ENCODE measurements at regions not wholly inside any gene's neighbourhood (a gene's known extent, or its start where the extent isn't known, plus 50 kb on each side); places are given as distances from the start of the nearest gene placed in this dataset.
A peak's percentile ranks its signal among the peaks of the same experiment; 100 is the strongest.

GRCh38 chr19:28521614-28522544 lies 691.1 kb downstream of the UQCRFS1 start:
- no peak for DNase-seq

GRCh38 chr19:28520998-28521568 lies 691.9 kb downstream of the UQCRFS1 start:
- no peak for DNase-seq

DNA sequence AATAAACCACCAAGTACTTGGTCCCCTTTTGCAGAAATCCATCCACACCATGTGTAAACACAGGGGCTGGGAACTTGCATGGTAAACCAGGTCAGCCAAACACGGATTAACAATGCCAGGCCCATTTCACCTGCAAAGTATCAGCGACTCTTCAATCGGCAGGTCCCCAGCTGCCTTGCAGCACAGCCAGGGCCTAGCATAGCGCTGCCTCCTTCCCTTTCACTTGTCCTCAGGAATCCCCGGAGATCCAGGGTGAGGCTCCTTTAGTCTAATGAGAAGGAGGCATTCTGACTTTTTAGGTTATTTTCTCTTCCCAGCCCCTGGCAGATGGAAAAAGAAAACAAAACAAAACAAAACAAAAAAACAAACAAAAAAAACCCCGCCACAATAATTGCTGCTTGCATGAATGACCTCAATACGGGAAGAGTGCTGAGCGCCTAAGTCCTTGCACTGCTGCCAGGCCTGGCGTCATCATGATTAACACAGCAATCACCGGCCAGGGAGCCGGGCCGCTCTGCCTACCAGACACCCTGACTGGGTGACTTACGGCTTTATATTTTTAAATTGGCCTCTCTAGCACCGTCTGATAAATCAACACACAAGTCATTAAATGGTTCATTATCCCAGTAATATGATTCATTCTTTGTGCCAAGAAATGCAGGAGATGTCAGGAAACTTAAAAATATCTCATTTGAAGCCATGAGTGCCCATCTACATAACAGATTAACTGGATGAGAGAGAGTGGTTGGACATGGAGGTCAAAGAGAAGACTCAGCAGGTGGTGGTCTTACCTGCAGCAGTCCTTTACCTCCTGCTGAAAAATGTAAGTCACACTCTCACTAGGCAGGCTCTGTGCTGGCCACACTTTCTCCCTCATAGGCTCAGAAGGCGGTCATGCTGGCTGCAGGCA lies 692.7 kb downstream of the UQCRFS1 start:
- peak; percentile 75 for DNase-seq

DNA sequence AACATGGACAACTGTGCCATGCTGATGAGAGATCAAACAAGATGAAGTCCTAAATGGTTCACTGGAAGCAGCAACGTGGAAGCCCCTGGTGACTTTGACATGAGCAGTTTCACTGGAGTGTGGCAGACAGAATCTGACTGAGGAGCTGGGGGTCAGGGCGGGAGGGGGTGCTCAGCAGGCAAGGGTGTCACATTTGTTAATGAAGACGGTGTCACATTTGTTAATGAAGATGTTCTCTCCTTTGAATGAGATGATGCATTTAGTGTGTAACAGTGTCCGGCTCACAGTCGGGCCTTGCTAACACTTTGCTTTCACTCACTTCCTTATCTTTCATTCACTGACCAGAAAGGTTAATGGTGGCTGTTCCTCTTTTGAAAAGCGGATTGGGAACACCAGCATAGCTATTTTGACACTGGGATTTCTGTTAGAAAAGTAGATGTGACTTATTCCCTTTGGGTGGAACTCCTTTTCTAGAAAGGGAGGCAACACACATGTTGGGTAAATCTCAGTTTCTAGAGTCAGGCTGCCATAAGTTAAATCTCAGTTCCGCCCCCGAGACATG lies 693.7 kb downstream of the UQCRFS1 start:
- no peak for DNase-seq

GRCh38 chr19:28516415-28516872 lies 696.5 kb downstream of the UQCRFS1 start:
- no peak for DNase-seq

GRCh38 chr19:28514166-28514565 lies 698.8 kb downstream of the UQCRFS1 start:
- DNase-seq, result no peak

- no peak for DNase-seq
These were observed 701.3 kb downstream of the UQCRFS1 start for GRCh38 chr19:28511655-28512054.

DNA sequence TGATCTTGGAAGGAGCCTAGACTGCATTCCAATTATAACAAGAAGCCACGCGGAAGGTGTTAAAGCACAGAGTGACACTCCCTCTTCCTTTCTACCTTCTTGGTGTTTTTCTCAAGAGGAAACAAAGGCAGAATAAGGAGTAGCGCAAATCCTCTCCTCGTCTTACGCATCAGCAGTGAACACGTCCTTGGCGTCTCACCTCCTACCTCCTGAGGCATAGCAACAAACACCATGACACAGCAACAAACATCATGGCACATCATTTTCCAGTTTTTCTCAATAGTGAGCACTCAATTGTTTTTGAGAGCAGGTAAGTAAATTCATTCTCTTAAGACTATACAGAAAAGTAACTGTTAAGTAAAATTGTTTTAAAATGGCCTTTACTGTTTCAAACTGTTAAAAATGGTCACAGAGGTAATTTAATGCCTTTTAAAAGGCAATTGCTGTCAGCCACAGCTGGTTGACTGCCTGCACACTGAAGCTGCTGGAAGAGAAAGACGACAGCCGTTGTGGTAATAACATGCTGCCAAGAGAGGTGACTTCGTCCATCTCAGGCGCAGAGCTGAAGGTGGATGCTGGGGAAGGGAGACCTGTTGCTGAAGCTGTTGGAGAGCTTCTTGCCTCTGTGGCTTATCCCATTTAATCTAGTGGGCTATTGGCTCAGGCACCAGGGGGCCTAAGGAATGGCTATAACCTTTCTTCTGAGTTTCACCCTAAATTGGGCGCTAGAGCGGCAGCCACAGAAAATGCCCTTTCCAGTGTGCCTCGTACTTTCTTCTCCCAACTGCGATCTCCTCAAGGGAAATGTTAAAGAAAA lies 703.7 kb downstream of the UQCRFS1 start:
- no peak for DNase-seq

DNA sequence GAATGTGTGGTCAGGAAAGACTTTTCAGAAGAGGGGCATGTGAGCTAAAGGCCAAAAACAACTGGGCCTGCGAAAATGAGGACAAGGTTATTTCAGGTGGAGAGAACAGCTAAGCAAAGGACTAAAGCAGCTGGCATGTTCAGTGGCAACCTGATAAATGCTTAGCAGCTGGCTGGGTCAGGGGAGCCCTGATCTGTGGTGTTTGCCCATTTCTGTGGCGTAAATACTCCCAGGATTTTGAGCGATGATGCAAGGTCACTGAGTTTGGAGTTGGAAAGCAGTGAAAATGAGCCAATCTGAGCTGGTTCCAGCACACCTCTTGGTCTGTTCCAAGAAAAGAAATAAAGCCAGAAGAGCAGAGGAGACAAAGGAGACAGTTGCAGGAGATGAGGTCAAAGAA lies 704.3 kb downstream of the UQCRFS1 start:
- no peak for DNase-seq

GRCh38 chr19:28505933-28506332 lies 707.0 kb downstream of the UQCRFS1 start:
- no peak for DNase-seq

GRCh38 chr19:28505134-28505533 lies 707.8 kb downstream of the UQCRFS1 start:
- no peak for DNase-seq

- no peak for DNase-seq
These were observed 708.2 kb downstream of the UQCRFS1 start for GRCh38 chr19:28504727-28505126.

DNA sequence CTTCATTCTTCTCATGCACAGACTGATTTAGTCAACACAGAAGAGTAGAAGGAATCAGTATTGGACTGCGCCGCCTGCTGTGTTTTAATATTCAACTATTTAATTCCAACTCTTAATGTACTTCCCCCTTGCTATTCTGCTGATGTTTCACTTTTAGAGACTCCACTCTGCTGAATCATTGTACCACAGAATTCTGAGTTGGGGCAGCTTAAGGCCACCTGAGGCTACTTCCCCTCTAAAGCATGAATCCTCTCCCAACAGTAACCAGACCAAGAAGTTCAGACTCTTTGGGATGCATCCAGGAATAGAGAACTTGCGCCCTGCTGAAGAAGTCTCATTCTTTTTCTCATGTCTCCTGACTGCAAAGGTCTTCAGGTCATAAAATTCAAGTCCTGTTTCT lies 708.8 kb downstream of the UQCRFS1 start:
- no peak for DNase-seq

GRCh38 chr19:28502879-28503734 lies 709.8 kb downstream of the UQCRFS1 start:
- DNase-seq, result no peak

GRCh38 chr19:28501976-28502375 lies 711.0 kb downstream of the UQCRFS1 start:
- DNase-seq, result no peak

DNA sequence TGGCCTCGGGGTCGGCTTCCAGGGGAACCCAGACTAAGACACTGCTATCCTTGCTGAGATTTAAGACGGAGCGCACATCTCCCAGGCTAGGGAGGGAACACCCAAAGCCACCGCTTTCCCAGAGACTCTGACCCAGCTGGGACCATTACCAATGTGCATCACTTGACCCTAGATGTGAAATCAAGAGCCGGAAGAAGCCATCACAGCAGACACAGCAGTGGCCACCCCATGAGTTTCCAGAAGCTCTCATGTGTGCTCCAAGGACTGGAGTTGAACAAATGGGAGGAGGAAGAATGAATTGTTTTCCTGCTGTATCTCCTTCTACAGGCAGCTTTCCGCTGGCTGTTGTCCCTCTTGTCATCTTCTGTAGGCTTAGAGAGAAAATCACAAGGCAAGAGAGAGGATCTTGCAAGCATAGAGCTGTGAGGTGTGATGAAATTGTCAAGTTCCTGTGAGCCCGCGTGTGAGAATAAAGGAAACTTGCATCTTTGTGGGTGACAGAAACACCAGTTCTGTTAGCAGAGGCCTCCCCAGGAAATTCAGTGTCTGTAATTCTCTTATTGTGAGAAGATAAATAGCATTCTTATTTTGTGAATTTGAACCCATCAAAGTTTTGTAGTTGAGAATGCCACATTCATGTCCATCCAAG lies 711.8 kb downstream of the UQCRFS1 start:
- no peak for DNase-seq

- DNase-seq, result no peak
These were observed 712.7 kb downstream of the UQCRFS1 start for GRCh38 chr19:28500296-28500695.

- DNase-seq, result no peak
These were observed 714.5 kb downstream of the UQCRFS1 start for GRCh38 chr19:28498404-28498976.

DNA sequence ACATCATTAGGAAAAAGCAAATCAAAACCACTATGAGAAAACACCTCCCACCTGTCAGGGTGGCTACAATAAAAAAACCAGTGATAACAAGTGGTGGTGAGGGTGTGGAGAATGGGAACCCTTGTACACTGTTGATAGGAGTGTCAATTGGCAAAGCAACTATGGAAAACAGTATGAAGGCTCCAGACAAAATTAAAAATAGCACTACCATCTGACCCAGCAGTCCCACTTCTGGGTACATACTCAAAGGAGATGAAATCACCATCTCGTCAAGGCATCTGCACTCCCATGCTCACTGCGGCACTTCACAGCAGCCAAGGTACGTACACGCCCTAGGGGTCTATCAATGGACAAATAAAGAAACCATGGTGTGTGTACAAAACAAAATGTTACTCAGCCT lies 715.1 kb downstream of the UQCRFS1 start:
- no peak for DNase-seq

DNA sequence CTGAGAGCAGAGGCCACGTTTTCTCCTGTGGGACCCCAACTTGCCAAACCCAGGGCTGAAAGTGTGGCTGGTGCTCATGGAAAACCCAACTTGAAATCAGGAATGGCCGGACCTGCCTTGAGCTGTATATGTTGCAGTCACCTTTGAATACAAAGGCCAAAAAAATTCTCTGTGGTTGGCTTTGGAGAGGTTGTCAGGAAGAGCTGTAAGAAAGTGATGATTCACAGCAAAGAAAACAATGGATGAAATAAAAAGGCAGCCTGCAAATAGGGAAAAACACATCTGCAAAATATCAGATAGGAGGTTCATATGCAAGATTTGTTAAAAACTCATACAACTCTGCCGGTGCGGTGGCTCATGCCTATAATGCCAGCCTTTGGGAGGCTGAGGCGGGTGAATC lies 715.8 kb downstream of the UQCRFS1 start:
- DNase-seq, result no peak
